HCT116 (cell line): ENCODE measurements at regions not wholly inside any gene's neighbourhood (a gene's known extent, or its start where the extent isn't known, plus 50 kb on each side); places are given as distances from the start of the nearest gene placed in this dataset.

ENCODE experiments used
- ATAC-seq: fragments of 200-7000 bp; cut with Tn5 transposase; 2 replicates; pipeline ENCODE4 v1.9.1; 2020; ENCODE audit warnings: mild to moderate bottlenecking, moderate library complexity
- BruUV-seq: library from RNA; stranded (reverse); fragments of 400-500 nt; replicated peaks from 2 replicates; lab custom pipeline; 2021; lab: Mats Ljungman, UMichigan
- CTCF ChIA-PET: fragments of 300-600 bp; sonication (Branson Sonifier 250); formaldehyde crosslinking; loops from one replicate; lab custom pipeline; 2021; ENCODE audit warnings: antibody characterized with exemption; lab: Charles Lee
- POLR2A ChIA-PET: fragments of 300-600, 350-600 bp; sonication (Branson Sonifier 250); formaldehyde crosslinking; loops from one replicate; lab custom pipeline; 2021; ENCODE audit warnings: antibody characterized with exemption; lab: Charles Lee
- RAD21 ChIA-PET, 2 experiments: fragments of 300-600 bp; sonication (Branson Sonifier 250); formaldehyde crosslinking; loops; one replicate each; lab custom pipeline; 2023; ENCODE audit warnings: low total read pairs in 2 of 2; ENCODE audit not compliant: uncharacterized antibody in 2 of 2, unreplicated experiment in 2 of 2, low non-redundant PET in 1 of 2; lab: Charles Lee
- DNase-seq: peaks from one replicate; pipeline ENCODE4 v3.0.0-alpha.2; 2010; ENCODE audit warnings: low read depth, low spot score
- H2AFZ ChIP-seq: fragments of 200-600 bp; shearing (Covaris generic), sonication (generic); 2 replicates; pipeline ENCODE4 v1.6.1; 2017; ENCODE audit warnings: low read depth, mixed run types, mixed read lengths, antibody characterized with exemption, low read length; ENCODE audit not compliant: poor library complexity, severe bottlenecking
- H3K27ac ChIP-seq: 2 replicates; pipeline ENCODE4 v1.5.1; 2012; ENCODE audit warnings: low read depth, low read length
- H3K27me3 ChIP-seq: fragments of 200-600 bp; sonication (generic); 2 replicates; pipeline ENCODE4 v1.6.1; 2016; ENCODE audit warnings: mixed run types, low read length, mixed read lengths; ENCODE audit not compliant: insufficient read depth
- H3K36me3 ChIP-seq, 2 experiments: fragments of 200-500 bp in 1 of 2; fragments of 200-600 bp in 1 of 2; sonication (Bioruptor generic) in 1 of 2; sonication (generic) in 1 of 2; 2 replicates each; pipeline versions ENCODE4 v1.5.1 to v1.6.1; 2014 to 2016; ENCODE audit warnings: low read length in 2 of 2, inconsistent platforms in 1 of 2, mixed read lengths in 1 of 2, mixed run types in 1 of 2; ENCODE audit not compliant: insufficient read depth in 2 of 2, control insufficient read depth in 1 of 2
- H3K4me1 ChIP-seq, 2 experiments: fragments of 200-600 bp in 1 of 2; sonication (generic) in 1 of 2; 2 replicates each; pipeline versions ENCODE4 v1.5.1 to v1.6.1; 2012 to 2017; ENCODE audit warnings: low read length in 2 of 2, inconsistent platforms in 1 of 2, mild to moderate bottlenecking in 1 of 2, mixed read lengths in 1 of 2, mixed run types in 1 of 2, moderate library complexity in 1 of 2; ENCODE audit not compliant: insufficient read depth in 2 of 2, control insufficient read depth in 1 of 2
- H3K4me2 ChIP-seq: fragments of 200-600 bp; sonication (generic); 2 replicates; pipeline ENCODE4 v1.6.1; 2017; ENCODE audit warnings: mixed run types, low read length, mixed read lengths
- H3K4me3 ChIP-seq, 2 experiments: fragments of 200-600 bp in 1 of 2; sonication (generic) in 1 of 2; replicated peaks in 1 of 2; 2 replicates each; pipeline ENCODE4 v1.5.1; 2011 to 2016; ENCODE audit warnings: low read length in 2 of 2, control low read depth in 1 of 2, low read depth in 1 of 2, mild to moderate bottlenecking in 1 of 2, mixed read lengths in 1 of 2, mixed run types in 1 of 2
- H3K79me2 ChIP-seq: fragments of 200-600 bp; sonication (generic); 2 replicates; pipeline ENCODE4 v1.6.1; 2017; ENCODE audit warnings: mild to moderate bottlenecking, mixed run types, low read length, moderate library complexity, mixed read lengths; ENCODE audit not compliant: insufficient read depth
- H3K9ac ChIP-seq: fragments of 200-600 bp; sonication (generic); 2 replicates; pipeline ENCODE4 v1.6.1; 2016; ENCODE audit warnings: low read length, mixed read lengths
- H3K9me2 ChIP-seq: fragments of 200-600 bp; sonication (generic), shearing (Covaris generic); 2 replicates; pipeline ENCODE4 v1.6.1; 2017; ENCODE audit warnings: mixed run types, mild to moderate bottlenecking, moderate library complexity; ENCODE audit not compliant: insufficient read depth
- H3K9me3 ChIP-seq, 2 experiments: fragments of 200-500 bp in 1 of 2; fragments of 200-600 bp in 1 of 2; sonication (Bioruptor generic) in 1 of 2; sonication (generic) in 1 of 2; 2 replicates each; pipeline ENCODE4 v1.6.1; 2014 to 2017; ENCODE audit warnings: low read length in 2 of 2, mixed read lengths in 2 of 2, inconsistent platforms in 1 of 2, low read depth in 1 of 2, mild to moderate bottlenecking in 1 of 2, mixed run types in 1 of 2, moderate library complexity in 1 of 2; ENCODE audit not compliant: control insufficient read depth in 1 of 2, insufficient read depth in 1 of 2
- H4K20me1 ChIP-seq: fragments of 200-600 bp; sonication (generic), shearing (Covaris generic); 2 replicates; pipeline ENCODE4 v1.6.1; 2017; ENCODE audit warnings: mixed run types, mild to moderate bottlenecking, moderate library complexity; ENCODE audit not compliant: insufficient read depth
- CBX3 ChIP-seq: IDR thresholded peaks from 2 replicates; pipeline ENCODE4 v1.6.1; 2012; ENCODE audit warnings: low read depth
- CEBPB ChIP-seq: IDR thresholded peaks from 2 replicates; pipeline ENCODE4 v1.6.1; 2012; ENCODE audit warnings: low read depth
- EGR1 ChIP-seq: IDR thresholded peaks from 2 replicates; pipeline ENCODE4 v1.6.1; 2012; ENCODE audit warnings: low read depth
- ELF1 ChIP-seq: IDR thresholded peaks from 2 replicates; pipeline ENCODE4 v1.6.1; 2012; ENCODE audit warnings: low read depth, borderline replicate concordance
- EZH2 ChIP-seq: fragments of 200-600 bp; sonication (generic); IDR thresholded peaks from 2 replicates; pipeline ENCODE4 v1.6.1; 2017; ENCODE audit warnings: antibody characterized with exemption, mixed run types
- EZH2phosphoT487 ChIP-seq: fragments of 200-600 bp; IDR thresholded peaks from 2 replicates; pipeline ENCODE4 v1.6.1; 2018; ENCODE audit warnings: antibody characterized with exemption, borderline replicate concordance
- FOSL1 ChIP-seq: IDR thresholded peaks from 2 replicates; pipeline ENCODE4 v1.6.1; 2012; ENCODE audit warnings: low read depth
- JUND ChIP-seq: IDR thresholded peaks from 2 replicates; pipeline ENCODE4 v1.6.1; 2012
- POLR2AphosphoS5 ChIP-seq: IDR thresholded peaks from 2 replicates; pipeline ENCODE4 v1.6.1; 2011; ENCODE audit warnings: mild to moderate bottlenecking, low read depth, low read length, moderate library complexity
- RAD21 ChIP-seq: IDR thresholded peaks from 2 replicates; pipeline ENCODE4 v1.6.1; 2012; ENCODE audit warnings: low read depth, mild to moderate bottlenecking
- SP1 ChIP-seq: IDR thresholded peaks from 2 replicates; pipeline ENCODE4 v1.6.1; 2012; ENCODE audit warnings: low read depth
- SRF ChIP-seq: IDR thresholded peaks from 2 replicates; pipeline ENCODE4 v1.6.1; 2012; ENCODE audit warnings: low read depth
- YY1 ChIP-seq: IDR thresholded peaks from 2 replicates; pipeline ENCODE4 v1.6.1; 2011; ENCODE audit warnings: low read length, low read depth, moderate library complexity, mild to moderate bottlenecking; ENCODE audit not compliant: insufficient replicate concordance; ENCODE audit errors: extremely low read depth
- ZFX ChIP-seq: fragments of 450-650 bp; IDR thresholded peaks from 2 replicates; pipeline ENCODE4 v1.6.1; 2017
- intact Hi-C: fragments of 100-400 bp; cut with micrococcal nuclease; formaldehyde crosslinking; loops from 2 replicates; pipeline ENCODE4 v1.10.0; 2022
- TF ChIP-seq, protein P1 (sequence below): IDR thresholded peaks from 2 replicates; pipeline ENCODE4 v1.6.1; 2011; ENCODE audit warnings: mild to moderate bottlenecking, low read length, moderate library complexity; ENCODE audit not compliant: insufficient replicate concordance; ENCODE audit errors: extremely low read depth
- TF ChIP-seq, protein P2 (sequence below): IDR thresholded peaks from 2 replicates; pipeline ENCODE4 v1.6.1; 2012
- TF ChIP-seq, protein P3 (sequence below): IDR thresholded peaks from 2 replicates; pipeline ENCODE4 v1.6.1; 2012; ENCODE audit warnings: low read depth
- TF ChIP-seq, protein P4 (sequence below), 3 experiments: fragments of 200-600 bp in 1 of 3; sonication (generic) in 1 of 3; IDR thresholded peaks in 2 of 3; conservative IDR thresholded peaks in 1 of 3; 2 replicates each; pipeline ENCODE4 v1.5.1; 2012 to 2017; ENCODE audit warnings: low read depth in 2 of 3, low read length in 2 of 3, antibody characterized with exemption in 1 of 3, borderline replicate concordance in 1 of 3, control low read depth in 1 of 3, mild to moderate bottlenecking in 1 of 3, mixed read lengths in 1 of 3, mixed run types in 1 of 3, moderate library complexity in 1 of 3; ENCODE audit not compliant: insufficient read depth in 1 of 3

DNA sequence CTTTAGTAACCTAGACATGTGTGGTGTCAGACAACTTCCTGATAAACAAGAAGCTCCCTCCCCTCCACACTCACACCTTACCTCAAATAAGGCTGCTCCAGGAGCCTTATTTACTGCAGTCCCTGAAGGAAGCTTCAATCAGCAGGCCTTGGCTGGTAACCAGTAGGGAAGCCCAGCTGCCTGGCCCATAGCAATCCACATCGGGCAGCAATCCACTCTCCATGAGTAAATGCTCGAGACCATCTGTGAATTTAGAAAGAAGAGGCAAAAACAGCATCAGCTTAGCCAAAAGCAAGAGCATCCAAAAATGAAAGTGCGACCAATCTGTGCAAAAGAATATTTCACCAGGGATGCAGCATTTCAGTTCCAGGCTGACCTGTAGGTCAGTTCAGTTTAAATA, 213.3 kb upstream of the TUSC1 start:
- Histone ChIP-seq H2AFZ (no peak overlapping the region), H4K20me1 (no peaks in the 10 kb centered on the region), H3K4me1 (no peaks in the 10 kb centered on the region), H3K36me3 (no peaks in the 10 kb centered on the region), H3K9me2 (no peaks in the 10 kb centered on the region), H3K9ac (no peak overlapping the region), H3K27ac (no peak overlapping the region), H3K4me2 (no peak overlapping the region), H3K4me3 (no peak overlapping the region), H3K27me3 (no peaks in the 10 kb centered on the region), H3K79me2 (no peaks in the 10 kb centered on the region), H3K9me3 (peaks cover 13 to 15% of the 10 kb centered on the region in 2 experiments; a peak in 2 of 4 replicates)
- DNase-seq (no peak), ATAC-seq (no peak)
- intact Hi-C loops: no loop called here
- ChIA-PET RAD21 (no interaction called here), POLR2A (no interaction called here), CTCF (no interaction called here)
- no TSS peak for BruUV-seq
- TF ChIP-seq SP1: no peak
- TF ChIP-seq POLR2AphosphoS5: no peak
- TF ChIP-seq, protein P1, sequence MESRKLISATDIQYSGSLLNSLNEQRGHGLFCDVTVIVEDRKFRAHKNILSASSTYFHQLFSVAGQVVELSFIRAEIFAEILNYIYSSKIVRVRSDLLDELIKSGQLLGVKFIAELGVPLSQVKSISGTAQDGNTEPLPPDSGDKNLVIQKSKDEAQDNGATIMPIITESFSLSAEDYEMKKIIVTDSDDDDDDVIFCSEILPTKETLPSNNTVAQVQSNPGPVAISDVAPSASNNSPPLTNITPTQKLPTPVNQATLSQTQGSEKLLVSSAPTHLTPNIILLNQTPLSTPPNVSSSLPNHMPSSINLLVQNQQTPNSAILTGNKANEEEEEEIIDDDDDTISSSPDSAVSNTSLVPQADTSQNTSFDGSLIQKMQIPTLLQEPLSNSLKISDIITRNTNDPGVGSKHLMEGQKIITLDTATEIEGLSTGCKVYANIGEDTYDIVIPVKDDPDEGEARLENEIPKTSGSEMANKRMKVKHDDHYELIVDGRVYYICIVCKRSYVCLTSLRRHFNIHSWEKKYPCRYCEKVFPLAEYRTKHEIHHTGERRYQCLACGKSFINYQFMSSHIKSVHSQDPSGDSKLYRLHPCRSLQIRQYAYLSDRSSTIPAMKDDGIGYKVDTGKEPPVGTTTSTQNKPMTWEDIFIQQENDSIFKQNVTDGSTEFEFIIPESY: no peak
- TF ChIP-seq YY1: no peak
- no peak for TF ChIP-seq CEBPB
- TF ChIP-seq JUND: no peak
- TF ChIP-seq EGR1: no peak
- no peak for TF ChIP-seq EZH2
- TF ChIP-seq RAD21: no peak
- TF ChIP-seq ELF1: no peak
- no peak for TF ChIP-seq FOSL1
- TF ChIP-seq SRF: no peak
- no peak for TF ChIP-seq EZH2phosphoT487
- TF ChIP-seq, protein P2, sequence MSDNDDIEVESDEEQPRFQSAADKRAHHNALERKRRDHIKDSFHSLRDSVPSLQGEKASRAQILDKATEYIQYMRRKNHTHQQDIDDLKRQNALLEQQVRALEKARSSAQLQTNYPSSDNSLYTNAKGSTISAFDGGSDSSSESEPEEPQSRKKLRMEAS: no peak
- TF ChIP-seq, protein P3, sequence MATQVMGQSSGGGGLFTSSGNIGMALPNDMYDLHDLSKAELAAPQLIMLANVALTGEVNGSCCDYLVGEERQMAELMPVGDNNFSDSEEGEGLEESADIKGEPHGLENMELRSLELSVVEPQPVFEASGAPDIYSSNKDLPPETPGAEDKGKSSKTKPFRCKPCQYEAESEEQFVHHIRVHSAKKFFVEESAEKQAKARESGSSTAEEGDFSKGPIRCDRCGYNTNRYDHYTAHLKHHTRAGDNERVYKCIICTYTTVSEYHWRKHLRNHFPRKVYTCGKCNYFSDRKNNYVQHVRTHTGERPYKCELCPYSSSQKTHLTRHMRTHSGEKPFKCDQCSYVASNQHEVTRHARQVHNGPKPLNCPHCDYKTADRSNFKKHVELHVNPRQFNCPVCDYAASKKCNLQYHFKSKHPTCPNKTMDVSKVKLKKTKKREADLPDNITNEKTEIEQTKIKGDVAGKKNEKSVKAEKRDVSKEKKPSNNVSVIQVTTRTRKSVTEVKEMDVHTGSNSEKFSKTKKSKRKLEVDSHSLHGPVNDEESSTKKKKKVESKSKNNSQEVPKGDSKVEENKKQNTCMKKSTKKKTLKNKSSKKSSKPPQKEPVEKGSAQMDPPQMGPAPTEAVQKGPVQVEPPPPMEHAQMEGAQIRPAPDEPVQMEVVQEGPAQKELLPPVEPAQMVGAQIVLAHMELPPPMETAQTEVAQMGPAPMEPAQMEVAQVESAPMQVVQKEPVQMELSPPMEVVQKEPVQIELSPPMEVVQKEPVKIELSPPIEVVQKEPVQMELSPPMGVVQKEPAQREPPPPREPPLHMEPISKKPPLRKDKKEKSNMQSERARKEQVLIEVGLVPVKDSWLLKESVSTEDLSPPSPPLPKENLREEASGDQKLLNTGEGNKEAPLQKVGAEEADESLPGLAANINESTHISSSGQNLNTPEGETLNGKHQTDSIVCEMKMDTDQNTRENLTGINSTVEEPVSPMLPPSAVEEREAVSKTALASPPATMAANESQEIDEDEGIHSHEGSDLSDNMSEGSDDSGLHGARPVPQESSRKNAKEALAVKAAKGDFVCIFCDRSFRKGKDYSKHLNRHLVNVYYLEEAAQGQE: no peak
- no peak for TF ChIP-seq ZFX
- no peak for TF ChIP-seq CBX3
- TF ChIP-seq, protein P4, sequence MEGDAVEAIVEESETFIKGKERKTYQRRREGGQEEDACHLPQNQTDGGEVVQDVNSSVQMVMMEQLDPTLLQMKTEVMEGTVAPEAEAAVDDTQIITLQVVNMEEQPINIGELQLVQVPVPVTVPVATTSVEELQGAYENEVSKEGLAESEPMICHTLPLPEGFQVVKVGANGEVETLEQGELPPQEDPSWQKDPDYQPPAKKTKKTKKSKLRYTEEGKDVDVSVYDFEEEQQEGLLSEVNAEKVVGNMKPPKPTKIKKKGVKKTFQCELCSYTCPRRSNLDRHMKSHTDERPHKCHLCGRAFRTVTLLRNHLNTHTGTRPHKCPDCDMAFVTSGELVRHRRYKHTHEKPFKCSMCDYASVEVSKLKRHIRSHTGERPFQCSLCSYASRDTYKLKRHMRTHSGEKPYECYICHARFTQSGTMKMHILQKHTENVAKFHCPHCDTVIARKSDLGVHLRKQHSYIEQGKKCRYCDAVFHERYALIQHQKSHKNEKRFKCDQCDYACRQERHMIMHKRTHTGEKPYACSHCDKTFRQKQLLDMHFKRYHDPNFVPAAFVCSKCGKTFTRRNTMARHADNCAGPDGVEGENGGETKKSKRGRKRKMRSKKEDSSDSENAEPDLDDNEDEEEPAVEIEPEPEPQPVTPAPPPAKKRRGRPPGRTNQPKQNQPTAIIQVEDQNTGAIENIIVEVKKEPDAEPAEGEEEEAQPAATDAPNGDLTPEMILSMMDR (IDR thresholded peaks at IDR 0.05 in 2 of 3, conservative IDR thresholded peaks at IDR 0.05 in 1 of 3; ENCODE audit: borderline replicate concordance in 1 of 3, insufficient read depth in 1 of 3, low read depth in 2 of 3, low read length in 2 of 3): no peak
